K562 (cell line): ENCODE measurements at regions not wholly inside any gene's neighbourhood (a gene's known extent, or its start where the extent isn't known, plus 50 kb on each side); places are given as distances from the start of the nearest gene placed in this dataset.

Experiments
- ARID1B ChIP-seq: fragments of 450-650 bp; IDR thresholded peaks from 2 replicates; pipeline ENCODE4 v1.6.1; 2016; ENCODE audit warnings: antibody characterized with exemption, mild to moderate bottlenecking, inconsistent platforms
- ATF6 ChIP-seq: sonication (generic); formaldehyde crosslinking; IDR thresholded peaks from 2 replicates; pipeline ENCODE4 v1.4.0; 2020; ENCODE audit warnings: mild to moderate bottlenecking, missing genetic modification reagents
- CC2D1A ChIP-seq: fragments of 450-650 bp; IDR thresholded peaks from 2 replicates; pipeline ENCODE4 v1.6.1; 2017; ENCODE audit warnings: mild to moderate bottlenecking
- HLTF ChIP-seq: fragments of 450-650 bp; IDR thresholded peaks from 2 replicates; pipeline ENCODE4 v1.6.1; 2016
- HNRNPLL ChIP-seq: fragments of 200-400 bp; formaldehyde crosslinking; IDR thresholded peaks from 2 replicates; pipeline ENCODE4 v1.6.1; 2017; ENCODE audit warnings: low read length, low read depth, mild to moderate bottlenecking; ENCODE audit not compliant: poor library complexity, severe bottlenecking
- MCM3 ChIP-seq: fragments of 450-650 bp; IDR thresholded peaks from 2 replicates; pipeline ENCODE4 v1.6.1; 2016
- MNT ChIP-seq, 2 experiments: fragments of 450-650 bp; conservative IDR thresholded peaks; 2 replicates each; pipeline ENCODE4 v1.6.1; 2017; ENCODE audit warnings: mild to moderate bottlenecking in 2 of 2, moderate library complexity in 2 of 2
- NFE2L1 ChIP-seq: fragments of 450-650 bp; IDR thresholded peaks from 2 replicates; pipeline ENCODE4 v1.6.1; 2016; ENCODE audit warnings: missing genetic modification characterization, low read depth, mild to moderate bottlenecking, missing compliant biosample characterization, moderate library complexity, borderline replicate concordance
- NR0B1 ChIP-seq: fragments of 450-650 bp; IDR thresholded peaks from one replicate; pipeline ENCODE4 v1.6.1; 2018; ENCODE audit warnings: mild to moderate bottlenecking, moderate library complexity; ENCODE audit not compliant: partially characterized antibody
- PTTG1 ChIP-seq: fragments of 450-650 bp; IDR thresholded peaks from 2 replicates; pipeline ENCODE4 v1.6.1; 2016; ENCODE audit warnings: low read depth, mild to moderate bottlenecking, missing genetic modification characterization, missing compliant biosample characterization
- PYGO2 ChIP-seq: fragments of 450-650 bp; IDR thresholded peaks from 2 replicates; pipeline ENCODE4 v1.6.1; 2016; ENCODE audit warnings: mild to moderate bottlenecking, missing genetic modification characterization, moderate library complexity, missing compliant biosample characterization
- TCFL5 ChIP-seq: fragments of 250-450 bp; sonication (Bioruptor Pico); conservative IDR thresholded peaks from 2 replicates; pipeline ENCODE4 v1.6.1; 2021; ENCODE audit warnings: mild to moderate bottlenecking, moderate library complexity, matching md5 sums
- XRCC5 ChIP-seq: fragments of 200-400 bp; formaldehyde crosslinking; IDR thresholded peaks from 2 replicates; pipeline ENCODE4 v1.6.1; 2017; ENCODE audit warnings: low read depth, mild to moderate bottlenecking, low read length
- ZC3H4 ChIP-seq: sonication (generic); formaldehyde crosslinking; IDR thresholded peaks from 2 replicates; pipeline ENCODE4 v1.9.0; 2021; ENCODE audit warnings: missing genetic modification reagents, borderline replicate concordance
- ZNF395 ChIP-seq: fragments of 200-800 bp; sonication (Bioruptor generic); IDR thresholded peaks from 2 replicates; pipeline ENCODE4 v1.6.1; 2017; ENCODE audit warnings: missing genetic modification characterization, missing compliant biosample characterization
- ZNF830 ChIP-seq: fragments of 250-450 bp; sonication (Bioruptor Pico); IDR thresholded peaks from 2 replicates; pipeline ENCODE4 v1.5.0; 2021; ENCODE audit warnings: mild to moderate bottlenecking
- TF ChIP-seq, protein P1 (sequence below): fragments of 450-650 bp; IDR thresholded peaks from 2 replicates; pipeline ENCODE4 v1.6.1; 2014; ENCODE audit warnings: low read depth, mild to moderate bottlenecking, moderate library complexity, borderline replicate concordance

DNA sequence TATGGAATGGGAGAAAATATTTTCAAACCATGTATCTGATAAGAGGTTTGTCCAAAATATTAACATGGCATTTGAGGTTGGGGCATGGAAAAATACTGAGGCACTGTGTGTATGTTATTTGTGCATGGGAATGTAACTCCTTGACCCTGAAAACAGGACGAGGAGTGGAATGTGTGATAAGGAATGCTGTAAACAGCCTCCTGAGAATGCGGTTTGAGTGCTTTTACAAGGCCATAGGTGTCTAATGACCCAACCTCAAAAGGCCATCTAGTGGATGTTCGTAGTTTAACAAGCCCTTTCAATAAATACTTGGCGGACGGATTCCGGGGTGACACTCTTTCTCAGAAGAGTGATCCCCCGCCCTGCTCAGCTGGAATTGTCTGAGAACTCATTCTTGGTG is 162.9 kb upstream of the USP9X start (continued):
- no peak for TF ChIP-seq MNT (conservative IDR thresholded peaks at IDR 0.05)
- TF ChIP-seq TCFL5 (CRISPR knock-in tag), result no peak
- TF ChIP-seq PTTG1, result no peak
- TF ChIP-seq XRCC5, result no peak
- TF ChIP-seq, protein P1, sequence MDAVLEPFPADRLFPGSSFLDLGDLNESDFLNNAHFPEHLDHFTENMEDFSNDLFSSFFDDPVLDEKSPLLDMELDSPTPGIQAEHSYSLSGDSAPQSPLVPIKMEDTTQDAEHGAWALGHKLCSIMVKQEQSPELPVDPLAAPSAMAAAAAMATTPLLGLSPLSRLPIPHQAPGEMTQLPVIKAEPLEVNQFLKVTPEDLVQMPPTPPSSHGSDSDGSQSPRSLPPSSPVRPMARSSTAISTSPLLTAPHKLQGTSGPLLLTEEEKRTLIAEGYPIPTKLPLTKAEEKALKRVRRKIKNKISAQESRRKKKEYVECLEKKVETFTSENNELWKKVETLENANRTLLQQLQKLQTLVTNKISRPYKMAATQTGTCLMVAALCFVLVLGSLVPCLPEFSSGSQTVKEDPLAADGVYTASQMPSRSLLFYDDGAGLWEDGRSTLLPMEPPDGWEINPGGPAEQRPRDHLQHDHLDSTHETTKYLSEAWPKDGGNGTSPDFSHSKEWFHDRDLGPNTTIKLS, result no peak
- TF ChIP-seq CC2D1A, result no peak
- no peak for TF ChIP-seq HLTF
- no peak for TF ChIP-seq ATF6
- no peak for TF ChIP-seq NFE2L1 (tag)
- TF ChIP-seq NR0B1, result no peak
- TF ChIP-seq ARID1B, result 0 out of 2 replicates have a peak, but pooled peaks have one; percentile 32
- no peak for TF ChIP-seq ZNF830 (CRISPR knock-in tag)
- TF ChIP-seq PYGO2 (tag), result no peak
- TF ChIP-seq ZNF395 (CRISPR knock-in tag), result no peak
- no peak for TF ChIP-seq HNRNPLL
- no peak for TF ChIP-seq MCM3
- TF ChIP-seq ZC3H4 (CRISPR knock-in tag), result no peak
- TF ChIP-seq, all 486 proteins: peak for 12
